GM18505 (cell line): ENCODE measurements at regions not wholly inside any gene's neighbourhood (a gene's known extent, or its start where the extent isn't known, plus 50 kb on each side); places are given as distances from the start of the nearest gene placed in this dataset.
"Not testable (repeated sequence)": the region's sequence is repeated elsewhere in the genome, so short reads cannot be mapped to it uniquely, and the experiment has no call there.

ENCODE experiments used
- ATAC-seq: cut with Tn5 transposase; IDR thresholded peaks from one replicate; pipeline ENCODE4 v1.9.1; 2021; ENCODE audit not compliant: unreplicated experiment
- POLR2A ChIP-seq: IDR thresholded peaks from 4 replicates; pipeline ENCODE4 v1.6.1; 2011; ENCODE audit warnings: borderline replicate concordance; ENCODE audit not compliant: insufficient read depth, insufficient read length; ENCODE audit errors: extremely low read depth

DNA sequence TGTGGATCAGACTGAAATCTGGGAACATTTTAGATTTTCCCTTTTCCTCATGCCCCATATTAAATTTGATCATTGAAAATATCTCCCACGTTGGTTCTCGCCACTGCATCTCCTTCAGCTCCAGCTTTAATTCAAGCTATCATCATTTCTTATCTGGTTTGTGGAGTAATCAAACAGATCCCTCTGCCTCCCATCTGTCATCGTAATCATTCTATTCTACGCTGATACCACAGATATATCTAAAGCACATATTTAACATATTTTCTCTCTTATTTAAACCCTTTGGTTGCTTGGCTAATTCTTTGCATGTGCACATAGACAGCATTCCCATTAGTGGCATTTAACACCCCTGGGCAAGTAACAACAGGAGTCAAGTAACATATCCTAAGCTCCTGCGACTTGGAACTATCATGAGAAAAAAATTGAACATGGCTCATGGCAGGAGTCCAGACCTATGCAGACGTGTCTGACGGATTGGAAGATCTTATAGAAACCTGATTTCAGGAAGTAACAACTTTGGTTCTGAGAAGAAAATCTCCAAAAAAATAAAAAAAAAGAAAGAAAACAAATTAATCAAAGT lies 158.8 kb upstream of the KYNU start:
- no peak for ATAC-seq

DNA sequence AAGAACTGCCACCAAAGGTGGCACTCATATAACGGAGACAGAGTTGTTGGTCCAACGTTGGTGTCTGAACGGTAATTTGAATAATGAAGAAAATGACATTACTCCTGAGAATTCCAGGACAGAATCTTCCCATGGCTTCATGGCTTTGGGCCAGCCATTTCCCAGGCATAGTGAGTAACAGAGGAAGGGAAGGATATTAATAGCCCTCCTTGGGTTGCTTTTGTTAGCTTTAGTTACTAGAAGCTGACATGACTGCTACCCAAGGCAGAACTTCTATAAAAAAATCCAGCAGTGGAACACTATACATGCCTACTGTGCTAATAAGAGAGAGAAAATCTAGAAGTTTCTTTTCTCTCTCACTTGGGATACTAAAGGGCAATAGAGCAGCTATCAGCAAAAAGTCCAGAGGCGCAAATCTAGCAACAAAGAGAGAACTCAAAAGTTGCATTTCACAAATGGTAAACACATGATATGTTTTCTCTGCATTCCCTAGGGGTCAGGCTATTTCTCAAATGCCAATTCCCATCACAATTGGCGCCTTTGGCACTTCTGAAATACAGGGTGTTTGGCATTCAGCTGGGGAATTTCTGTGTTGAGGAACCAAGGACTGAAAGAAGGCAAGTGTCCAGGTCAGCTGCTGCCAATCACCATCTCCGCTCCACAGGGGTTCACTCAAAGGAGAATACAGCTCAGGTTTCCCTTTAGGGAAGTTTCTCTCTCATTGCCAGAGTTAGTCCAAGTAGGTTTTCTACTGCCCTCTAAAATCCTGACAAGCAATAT lies 160.8 kb upstream of the KYNU start:
- ATAC-seq: no peak
- TF ChIP-seq POLR2A: no peak

More for the DNA sequence above, 158.8 kb upstream of the KYNU start:
- no peak for TF ChIP-seq POLR2A

DNA sequence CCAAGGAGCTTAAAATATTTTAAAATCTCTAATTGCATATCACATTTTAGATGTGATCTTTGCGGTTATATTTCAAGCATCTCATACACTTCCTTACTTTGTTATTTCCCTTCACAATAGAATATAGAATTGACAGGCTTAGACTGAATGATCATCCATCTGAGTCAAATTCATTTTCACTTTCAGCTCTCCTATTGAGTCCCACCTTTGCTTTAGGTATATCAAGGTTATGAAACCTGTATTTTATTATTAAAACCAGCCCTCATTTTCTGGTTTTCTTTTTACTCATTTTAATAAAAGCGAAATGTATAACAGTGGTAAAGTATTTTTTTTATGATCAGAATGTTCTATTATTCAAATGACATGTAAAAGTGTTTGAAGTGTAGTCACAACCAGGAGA lies 162.9 kb upstream of the KYNU start:
- no peak for TF ChIP-seq POLR2A
- peak; percentile 78 for ATAC-seq

DNA sequence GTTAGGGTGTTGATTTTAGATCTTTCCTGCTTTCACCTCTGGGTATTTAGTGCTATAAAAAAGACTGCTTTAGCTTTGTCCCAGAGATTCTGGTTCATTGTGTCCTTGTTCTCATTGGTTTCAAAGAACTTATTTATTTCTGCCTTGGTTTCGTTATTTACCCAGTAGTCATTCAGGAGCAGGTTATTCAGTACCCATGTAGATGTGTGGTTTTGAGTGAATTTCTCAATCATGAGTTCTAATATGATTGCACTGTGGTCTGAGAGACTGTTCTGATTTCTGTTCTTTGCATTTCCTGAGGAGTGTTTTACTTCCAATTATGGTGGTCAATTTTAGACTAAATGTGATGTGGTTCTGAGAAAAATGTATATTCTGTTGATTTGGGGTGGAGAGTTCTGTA lies 167.1 kb upstream of the KYNU start:
- ATAC-seq: no peak
- no peak for TF ChIP-seq POLR2A

DNA sequence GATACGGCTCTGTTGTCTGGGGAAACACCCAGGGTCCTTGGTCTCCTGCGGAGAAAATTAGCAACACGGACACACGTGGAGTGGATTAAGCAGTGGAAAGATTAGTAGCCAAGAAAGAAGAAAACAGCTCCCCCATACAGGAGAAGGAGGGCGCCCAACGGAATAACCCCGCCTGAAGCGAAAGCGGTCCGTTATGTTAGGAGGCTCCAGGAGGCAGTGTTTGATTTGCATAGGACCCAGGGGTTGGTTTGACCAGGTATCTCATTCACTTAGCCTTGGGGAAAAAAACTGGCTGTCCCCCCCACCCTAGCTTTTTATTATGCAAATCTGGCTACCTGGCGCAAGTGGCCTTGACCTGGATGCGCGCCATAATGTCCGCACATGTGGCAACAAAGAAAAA lies 170.1 kb upstream of the KYNU start:
- no peak for TF ChIP-seq POLR2A
- ATAC-seq: no peak

DNA sequence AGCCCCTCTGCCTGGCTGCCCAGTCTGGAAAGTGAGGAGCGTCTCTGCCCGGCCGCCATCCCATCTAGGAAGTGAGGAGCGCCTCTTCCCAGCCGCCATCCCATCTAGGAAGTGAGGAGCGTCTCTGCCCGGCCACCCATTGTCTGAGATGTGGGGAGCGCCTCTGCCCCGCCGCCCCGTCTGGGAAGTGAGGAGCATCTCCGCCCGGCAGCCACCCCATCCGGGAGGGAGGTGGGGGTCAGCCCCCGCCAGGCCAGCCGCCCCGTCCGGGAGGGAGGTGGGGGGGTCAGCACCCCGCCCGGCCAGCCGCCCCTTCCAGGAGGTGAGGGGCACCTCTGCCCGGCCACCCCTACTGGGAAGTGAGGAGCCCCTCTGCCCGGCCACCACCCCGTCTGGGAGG lies 175.1 kb upstream of the KYNU start:
- not testable (repeated sequence) for ATAC-seq

DNA sequence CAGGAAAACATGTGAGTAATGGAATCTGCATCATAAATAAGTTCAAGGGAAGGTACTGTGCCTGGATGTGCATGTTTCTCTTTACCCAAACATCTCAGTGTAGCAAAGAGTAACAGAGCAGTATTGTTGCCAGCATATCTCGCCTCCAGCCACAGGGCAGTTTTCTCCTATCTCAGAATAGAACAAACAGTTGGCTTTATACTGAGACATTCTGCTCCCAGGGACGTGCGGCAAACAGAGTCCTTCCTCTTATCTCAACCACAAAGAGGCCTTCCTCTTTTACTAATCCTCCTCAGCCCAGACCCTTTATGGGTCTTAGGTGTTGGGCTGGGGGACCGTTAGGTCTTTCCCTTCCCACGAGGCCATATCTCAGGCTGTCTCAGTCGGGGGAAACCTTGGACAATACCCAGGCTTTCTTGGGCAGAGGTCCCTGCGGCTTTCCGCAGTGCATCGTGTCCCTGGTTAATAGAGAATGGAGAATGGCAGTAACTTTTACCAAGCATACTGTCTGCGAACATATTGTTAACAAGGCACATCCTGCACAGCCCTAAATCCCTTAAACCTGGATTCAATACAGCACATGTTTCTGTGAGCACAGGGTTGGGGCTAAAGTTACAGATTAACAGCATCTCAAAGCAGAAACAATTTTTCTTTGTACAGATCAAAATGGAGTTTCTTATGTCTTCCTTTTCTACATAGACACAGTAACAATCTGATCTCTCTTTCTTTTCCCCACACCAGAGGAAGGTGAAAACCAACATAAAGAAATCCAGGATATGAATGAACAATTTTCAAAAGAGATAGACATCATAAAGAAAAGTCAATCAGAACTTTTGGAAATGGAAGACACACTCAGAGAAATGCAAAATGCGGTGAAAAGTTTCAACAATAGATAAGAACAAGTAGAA lies 181.9 kb upstream of the KYNU start:
- ATAC-seq: not testable (repeated sequence)

DNA sequence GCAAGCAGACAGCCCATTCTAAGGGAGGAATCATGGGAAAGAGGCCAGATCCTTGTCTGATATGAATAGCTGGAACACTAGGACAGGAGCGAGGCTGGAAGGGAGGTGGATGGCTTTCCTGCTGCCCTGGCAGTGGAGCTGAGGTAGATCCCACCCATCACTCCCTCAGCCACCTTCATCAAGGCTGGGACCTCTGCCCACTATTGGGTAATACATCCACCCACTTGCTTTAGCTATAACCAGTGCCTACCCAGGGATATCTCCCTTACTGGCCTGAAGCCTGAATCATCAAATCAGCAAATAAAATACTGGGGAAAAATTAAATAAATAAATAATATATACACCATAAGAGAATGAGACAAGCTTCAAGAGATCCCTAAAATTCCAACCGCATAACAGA lies 183.2 kb upstream of the KYNU start:
- no peak for TF ChIP-seq POLR2A
- no peak for ATAC-seq

DNA sequence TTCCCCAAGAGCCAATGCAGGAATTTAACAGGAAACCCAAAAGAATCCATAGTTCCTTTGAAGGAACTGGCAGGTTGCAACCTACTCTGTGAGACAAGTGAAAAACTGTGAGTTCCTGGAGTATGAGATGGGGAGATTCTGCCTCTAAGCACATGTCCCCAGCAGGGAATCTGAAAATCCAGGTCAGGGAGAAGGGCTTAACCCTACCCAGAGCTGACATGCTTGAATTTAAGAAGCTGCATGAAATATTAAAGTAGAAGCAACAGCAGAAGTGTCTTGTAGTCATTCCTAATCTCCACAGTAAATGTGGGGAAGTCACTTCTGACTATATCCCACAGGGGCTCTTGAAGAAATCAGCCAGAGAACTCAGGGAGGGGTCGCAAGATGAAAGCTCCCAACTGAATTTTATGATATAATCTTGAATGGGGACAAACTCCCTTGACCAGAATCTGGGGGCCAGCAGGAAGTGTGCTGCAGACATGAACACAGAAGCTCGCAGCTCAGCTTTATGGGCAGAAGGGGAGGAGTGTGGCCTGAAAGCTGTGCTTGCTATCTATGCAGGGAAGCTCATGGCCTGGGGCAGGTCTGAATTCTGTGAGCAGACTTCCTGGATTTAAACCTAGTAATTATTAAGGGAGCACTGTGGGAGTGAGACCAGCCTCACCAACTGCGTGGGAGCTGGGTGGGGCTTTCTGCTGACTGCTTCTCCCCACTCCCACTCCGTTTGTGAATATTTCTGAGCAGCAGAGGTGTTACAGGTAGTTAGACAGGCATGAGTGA lies 184.1 kb upstream of the KYNU start:
- no peak for ATAC-seq
- no peak for TF ChIP-seq POLR2A

DNA sequence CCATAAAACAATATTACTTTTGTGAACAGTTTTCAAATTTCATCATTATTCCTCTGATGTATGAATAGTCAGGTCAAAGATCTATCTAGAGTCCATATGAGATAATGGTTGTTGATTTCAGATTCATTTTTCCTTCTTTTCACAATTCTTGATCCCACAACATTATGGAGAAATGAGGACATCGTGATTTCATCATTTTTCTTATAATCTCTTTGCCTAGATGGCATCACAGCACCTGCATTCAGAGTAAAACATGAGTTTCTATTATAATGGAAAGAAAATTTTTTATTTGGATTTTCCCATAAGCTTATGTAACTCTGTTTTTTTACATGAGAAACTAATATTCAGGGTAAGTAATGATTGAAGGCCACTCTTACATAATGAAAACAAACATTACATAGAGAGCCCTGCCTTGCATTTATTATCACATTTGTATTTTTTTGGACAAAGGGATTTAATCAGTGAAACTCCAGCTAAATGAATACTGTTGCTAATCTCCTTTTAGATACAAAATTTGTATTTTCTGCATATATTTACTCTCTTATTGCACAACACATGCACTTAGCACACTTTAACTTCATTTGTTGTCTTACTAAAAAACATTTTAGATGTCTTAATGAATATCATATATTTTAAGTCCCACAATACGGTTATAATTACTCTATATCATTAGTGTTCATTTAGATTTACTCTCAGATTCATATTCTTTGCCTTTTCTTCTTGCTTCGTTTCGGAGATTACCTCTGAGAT lies 188.4 kb upstream of the KYNU start:
- no peak for ATAC-seq
- TF ChIP-seq POLR2A: no peak

DNA sequence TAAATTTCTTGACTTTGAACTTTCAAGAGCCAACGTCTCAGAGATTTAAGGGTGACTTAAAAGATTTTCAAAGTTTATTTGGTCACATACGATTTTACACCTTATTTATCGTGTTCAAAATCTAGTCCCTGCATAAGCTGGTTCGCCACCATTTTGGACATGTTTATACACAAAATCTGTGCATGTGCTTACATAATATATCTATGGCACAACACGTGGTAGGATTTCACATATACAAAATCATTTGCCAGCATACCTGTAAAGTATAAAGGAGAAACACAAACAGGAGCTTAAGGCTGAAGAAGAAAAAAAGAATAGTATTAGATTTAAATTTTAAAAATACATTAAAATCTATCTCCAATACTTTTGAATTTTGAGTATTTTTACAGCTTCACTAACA lies 190.0 kb upstream of the KYNU start:
- no peak for TF ChIP-seq POLR2A
- no peak for ATAC-seq

DNA sequence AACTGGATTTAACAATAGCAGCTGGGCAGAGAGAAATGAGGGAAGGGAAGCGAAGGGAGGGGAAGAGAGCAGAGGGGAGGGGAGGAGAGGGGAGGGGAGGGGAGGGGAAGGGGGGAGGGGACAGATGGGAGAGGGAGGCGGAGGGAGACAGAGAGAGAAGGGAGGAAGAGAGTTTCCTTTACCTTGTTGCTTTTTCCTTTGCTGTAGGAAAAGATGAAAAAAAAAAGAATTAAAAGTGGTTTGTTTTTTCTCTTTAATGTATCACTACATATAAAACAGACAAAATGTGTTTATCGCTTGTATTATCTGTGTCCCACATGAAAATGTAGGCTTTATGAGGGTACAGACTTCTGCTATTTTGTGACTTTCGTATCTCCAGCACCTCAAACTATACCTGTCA lies 190.4 kb upstream of the KYNU start:
- no peak for ATAC-seq
- TF ChIP-seq POLR2A: no peak

DNA sequence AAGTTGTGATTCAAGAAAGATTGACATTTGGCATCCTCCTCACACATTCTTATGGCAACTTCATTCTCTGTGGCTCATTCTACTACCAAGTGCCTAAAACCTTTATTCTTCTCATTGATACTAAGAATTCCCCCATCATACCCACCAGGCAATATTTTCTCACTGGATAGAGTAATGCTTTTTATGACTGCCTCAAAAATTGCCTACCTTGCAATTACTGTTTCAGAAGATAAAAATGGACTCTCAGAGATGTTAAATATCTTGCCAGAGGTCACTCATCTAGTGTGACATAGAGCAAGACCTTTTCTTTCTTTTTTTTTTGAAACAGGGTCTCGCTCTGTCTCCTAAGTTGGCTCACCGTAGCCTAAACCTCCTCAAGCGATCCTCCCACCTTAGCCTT lies 192.8 kb upstream of the KYNU start:
- no peak for ATAC-seq
- no peak for TF ChIP-seq POLR2A
